ENCODE measurements at regions not wholly inside any gene's neighbourhood (a gene's known extent, or its start where the extent isn't known, plus 50 kb on each side); places are given as distances from the start of the nearest gene placed in this dataset.
"Not testable (repeated sequence)": the region's sequence is repeated elsewhere in the genome, so short reads cannot be mapped to it uniquely, and the experiment has no call there.

DNA sequence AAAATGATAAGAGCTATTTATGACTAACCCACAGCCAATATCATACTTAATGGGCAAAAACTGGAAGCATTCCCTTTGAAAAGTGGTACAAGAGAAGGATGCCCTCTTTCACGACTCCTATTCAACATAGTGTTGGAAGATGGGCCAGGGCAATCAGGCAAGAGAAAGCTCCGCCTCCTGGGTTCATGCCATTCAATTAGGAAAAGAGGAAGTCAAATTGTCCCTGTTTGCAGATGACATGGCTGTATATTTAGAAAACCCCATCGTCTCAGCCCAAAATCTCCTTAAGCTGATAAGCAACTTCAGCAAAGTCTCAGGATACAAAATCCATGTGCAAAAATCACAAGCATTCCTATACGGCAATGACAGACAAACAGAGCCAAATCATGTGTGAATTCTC is 86.4 kb upstream of the TERB2 start:
- TF ChIP-seq RXRA (IDR thresholded peaks at IDR 0.05; ENCODE audit: borderline replicate concordance, low read depth); FOXM1 (IDR thresholded peaks at IDR 0.05; ENCODE audit: low read depth); EZH2phosphoT487 (IDR thresholded peaks at IDR 0.05; ENCODE audit: borderline replicate concordance, low read depth); CHD2 (IDR thresholded peaks at IDR 0.05; ENCODE audit: low read length, partially characterized antibody); GATA2 (CRISPR knock-in tag; IDR thresholded peaks at IDR 0.05); TAF1 (IDR thresholded peaks at IDR 0.05; ENCODE audit: borderline replicate concordance, low read depth, low read length); YY1 (IDR thresholded peaks at IDR 0.05; ENCODE audit: low read depth); POLR2AphosphoS5 (IDR thresholded peaks at IDR 0.05; ENCODE audit: low read depth, low read length); RFX5 (IDR thresholded peaks at IDR 0.05; ENCODE audit: low read length); SIN3A (IDR thresholded peaks at IDR 0.05; ENCODE audit: borderline replicate concordance, low read depth, low read length); EP300 (IDR thresholded peaks at IDR 0.05; ENCODE audit: borderline replicate concordance in 1 of 2, low read depth in 1 of 2, low read length in 1 of 2); NFIC (IDR thresholded peaks at IDR 0.05; ENCODE audit: borderline replicate concordance); JUND (IDR thresholded peaks at IDR 0.05): not testable (repeated sequence)
- TF ChIP-seq, protein P1, sequence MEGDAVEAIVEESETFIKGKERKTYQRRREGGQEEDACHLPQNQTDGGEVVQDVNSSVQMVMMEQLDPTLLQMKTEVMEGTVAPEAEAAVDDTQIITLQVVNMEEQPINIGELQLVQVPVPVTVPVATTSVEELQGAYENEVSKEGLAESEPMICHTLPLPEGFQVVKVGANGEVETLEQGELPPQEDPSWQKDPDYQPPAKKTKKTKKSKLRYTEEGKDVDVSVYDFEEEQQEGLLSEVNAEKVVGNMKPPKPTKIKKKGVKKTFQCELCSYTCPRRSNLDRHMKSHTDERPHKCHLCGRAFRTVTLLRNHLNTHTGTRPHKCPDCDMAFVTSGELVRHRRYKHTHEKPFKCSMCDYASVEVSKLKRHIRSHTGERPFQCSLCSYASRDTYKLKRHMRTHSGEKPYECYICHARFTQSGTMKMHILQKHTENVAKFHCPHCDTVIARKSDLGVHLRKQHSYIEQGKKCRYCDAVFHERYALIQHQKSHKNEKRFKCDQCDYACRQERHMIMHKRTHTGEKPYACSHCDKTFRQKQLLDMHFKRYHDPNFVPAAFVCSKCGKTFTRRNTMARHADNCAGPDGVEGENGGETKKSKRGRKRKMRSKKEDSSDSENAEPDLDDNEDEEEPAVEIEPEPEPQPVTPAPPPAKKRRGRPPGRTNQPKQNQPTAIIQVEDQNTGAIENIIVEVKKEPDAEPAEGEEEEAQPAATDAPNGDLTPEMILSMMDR (IDR thresholded peaks at IDR 0.05) = not testable (repeated sequence)
